Suprapubic skin (tissue), 2 donors: ENCODE measurements at regions not wholly inside any gene's neighbourhood (a gene's known extent, or its start where the extent isn't known, plus 50 kb on each side); places are given as distances from the start of the nearest gene placed in this dataset.

Experiments
- EP300 ChIP-seq: sonication (generic); formaldehyde crosslinking; IDR thresholded peaks from one replicate; pipeline ENCODE4 v1.6.1; 2017; ENCODE audit warnings: antibody characterized with exemption
- POLR2A ChIP-seq, 2 donors: fragments of 450-650 bp; IDR thresholded peaks; one replicate each; pipeline ENCODE4 v1.6.1; 2017; ENCODE audit warnings: antibody characterized with exemption in 2 of 2, mild to moderate bottlenecking in 2 of 2, moderate library complexity in 2 of 2

DNA sequence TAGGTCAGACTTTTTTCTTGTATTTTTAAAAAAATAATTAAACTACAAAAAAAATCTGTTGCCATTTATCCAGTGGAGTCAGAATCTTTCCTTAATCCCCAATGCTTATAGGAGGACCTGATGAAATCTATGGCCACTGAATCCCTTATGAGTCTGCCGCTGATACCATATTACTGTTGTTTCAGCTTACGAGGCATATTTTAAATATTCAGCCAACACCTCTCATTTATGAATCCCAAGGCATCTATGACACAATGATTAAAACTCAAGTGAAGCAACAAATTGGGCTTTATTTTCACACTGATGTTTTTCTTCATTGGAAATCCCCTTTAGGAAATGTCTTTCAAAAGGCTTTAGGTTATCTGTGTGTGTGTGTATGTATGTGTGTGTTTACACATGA is 137.8 kb upstream of the PUDP start:
- TF ChIP-seq EP300: no peak
- no peak for TF ChIP-seq POLR2A (IDR thresholded peaks at IDR 0.05)
